H1 (cell line): ENCODE measurements at regions not wholly inside any gene's neighbourhood (a gene's known extent, or its start where the extent isn't known, plus 50 kb on each side); places are given as distances from the start of the nearest gene placed in this dataset.

Experiments used
- CTCF ChIA-PET: fragments of 300-600 bp; sonication (Branson Sonifier 250); formaldehyde crosslinking; loops from one replicate; lab custom pipeline; 2021; ENCODE audit not compliant: partially characterized antibody; lab: Charles Lee
- POLR2A ChIA-PET: fragments of 300-600 bp; sonication (Branson Sonifier 250); formaldehyde crosslinking; loops from one replicate; lab custom pipeline; 2021; ENCODE audit warnings: inconsistent platforms; ENCODE audit not compliant: partially characterized antibody; lab: Charles Lee
- DNase-seq, 2 experiments: peaks; one replicate each; pipeline versions ENCODE4 v3.0.0 to v3.0.0-alpha.2; 2010 to 2022; ENCODE audit warnings: low spot score in 2 of 2, low read depth in 1 of 2, mixed read lengths in 1 of 2
- FAIRE-seq: peaks from 2 replicates; lab custom pipeline; 2011; peaks lifted over from hg19 to GRCh38; lab: Jason Lieb, UNC
- H2AFZ ChIP-seq: 2 replicates; pipeline ENCODE4 v1.8.1; 2012; ENCODE audit warnings: low read length, inconsistent platforms
- H2AK5ac ChIP-seq: 2 replicates; pipeline ENCODE4 v1.6.1; 2013; ENCODE audit warnings: low read depth, low read length
- H2BK120ac ChIP-seq: replicated peaks from 2 replicates; pipeline ENCODE3; 2013; ENCODE audit warnings: low read depth, low read length, inconsistent platforms
- H2BK12ac ChIP-seq: 2 replicates; pipeline ENCODE4 v1.6.1; 2013; ENCODE audit warnings: low read depth, low read length
- H2BK15ac ChIP-seq: 2 replicates; pipeline ENCODE4 v1.6.1; 2013; ENCODE audit warnings: low read length
- H2BK20ac ChIP-seq: 2 replicates; pipeline ENCODE4 v1.6.1; 2013; ENCODE audit warnings: low read length
- H2BK5ac ChIP-seq: 2 replicates; pipeline ENCODE4 v1.6.1; 2013; ENCODE audit warnings: low read depth, low read length
- H3K14ac ChIP-seq: 2 replicates; pipeline ENCODE4 v1.6.1; 2013; ENCODE audit warnings: inconsistent platforms; ENCODE audit not compliant: insufficient read length
- H3K18ac ChIP-seq: 2 replicates; pipeline ENCODE4 v1.6.1; 2013; ENCODE audit warnings: low read length; ENCODE audit errors: extremely low read depth
- H3K23ac ChIP-seq: 2 replicates; pipeline ENCODE4 v1.6.1; 2013; ENCODE audit warnings: inconsistent platforms; ENCODE audit not compliant: insufficient read length
- H3K23me2 ChIP-seq: 2 replicates; pipeline ENCODE4 v1.6.1; 2013; ENCODE audit warnings: low read depth, low read length
- H3K27ac ChIP-seq: 2 replicates; pipeline ENCODE4 v1.6.1; 2011; ENCODE audit warnings: low read depth, low read length, inconsistent platforms
- H3K27me3 ChIP-seq, 4 experiments: replicated peaks in 1 of 4; 1 replicate in 1 of 4; 2 replicates in 3 of 4; pipeline versions ENCODE4 v1.6.1 to v1.8.1; 2011 to 2013; ENCODE audit warnings: low read length in 3 of 4, mild to moderate bottlenecking in 3 of 4, inconsistent platforms in 2 of 4, mixed read lengths in 2 of 4, moderate library complexity in 1 of 4; ENCODE audit not compliant: control insufficient read depth in 3 of 4, insufficient read depth in 3 of 4; ENCODE audit errors: extremely low read depth in 1 of 4
- H3K36me3 ChIP-seq, 4 experiments: 2 replicates each; pipeline versions ENCODE4 v1.6.1 to v1.8.1; 2011 to 2013; ENCODE audit warnings: mild to moderate bottlenecking in 4 of 4, low read length in 3 of 4, moderate library complexity in 2 of 4, control low read depth in 1 of 4, inconsistent platforms in 1 of 4; ENCODE audit not compliant: insufficient read depth in 4 of 4, control insufficient read depth in 2 of 4
- H3K4ac ChIP-seq: replicated peaks from 2 replicates; pipeline ENCODE3; 2013; ENCODE audit warnings: low read length, low read depth, mixed read lengths, inconsistent platforms; ENCODE audit not compliant: insufficient read length
- H3K4me1 ChIP-seq, 4 experiments: replicated peaks in 1 of 4; 1 replicate in 1 of 4; 2 replicates in 3 of 4; pipeline versions ENCODE4 v1.6.1 to v1.8.1; 2011 to 2013; ENCODE audit warnings: low read length in 3 of 4, inconsistent platforms in 2 of 4, mixed read lengths in 1 of 4; ENCODE audit not compliant: insufficient read depth in 4 of 4, control insufficient read depth in 3 of 4
- H3K4me2 ChIP-seq, 2 experiments: 2 replicates each; pipeline versions ENCODE4 v1.6.1 to v1.8.1; 2011 to 2013; ENCODE audit warnings: low read depth in 2 of 2, low read length in 2 of 2, control low read depth in 1 of 2, inconsistent platforms in 1 of 2, mild to moderate bottlenecking in 1 of 2; ENCODE audit not compliant: insufficient read depth in 1 of 2
- H3K4me3 ChIP-seq, 4 experiments: fragments of 200-600, 300-600 bp in 1 of 4; sonication (generic), shearing (Covaris generic), sonication (Bioruptor Twin) in 1 of 4; 2 replicates each; pipeline versions ENCODE4 v1.5.1 to v1.8.1; 2011 to 2016; ENCODE audit warnings: low read length in 4 of 4, low read depth in 3 of 4, control low read depth in 2 of 4, inconsistent platforms in 2 of 4, mild to moderate bottlenecking in 2 of 4, mixed read lengths in 1 of 4, moderate library complexity in 1 of 4; ENCODE audit not compliant: insufficient read depth in 2 of 4; ENCODE audit errors: extremely low read depth in 1 of 4
- H3K56ac ChIP-seq: replicated peaks from 2 replicates; pipeline ENCODE3; 2013; ENCODE audit warnings: low read depth, mild to moderate bottlenecking, mixed read lengths, low read length, inconsistent platforms; ENCODE audit not compliant: insufficient read length
- H3K79me1 ChIP-seq: 2 replicates; pipeline ENCODE4 v1.6.1; 2013; ENCODE audit warnings: low read depth, low read length, control low read depth
- H3K79me2 ChIP-seq, 2 experiments: 2 replicates each; pipeline versions ENCODE4 v1.6.1 to v1.8.1; 2012 to 2013; ENCODE audit warnings: low read length in 2 of 2, mild to moderate bottlenecking in 2 of 2, inconsistent platforms in 1 of 2; ENCODE audit not compliant: insufficient read depth in 2 of 2, control insufficient read depth in 1 of 2
- H3K9ac ChIP-seq, 4 experiments: replicated peaks in 1 of 4; 1 replicate in 1 of 4; 2 replicates in 3 of 4; pipeline versions ENCODE4 v1.6.1 to v1.8.1; 2011 to 2013; ENCODE audit warnings: low read depth in 3 of 4, low read length in 3 of 4, control low read depth in 2 of 4, mild to moderate bottlenecking in 2 of 4, moderate library complexity in 2 of 4, inconsistent platforms in 1 of 4; ENCODE audit errors: extremely low read depth in 1 of 4
- H3K9me3 ChIP-seq, 2 experiments: 2 replicates each; pipeline versions ENCODE4 v1.6.1 to v1.8.1; 2012 to 2013; ENCODE audit warnings: mild to moderate bottlenecking in 2 of 2, moderate library complexity in 2 of 2, control low read depth in 1 of 2, inconsistent platforms in 1 of 2, low read depth in 1 of 2, low read length in 1 of 2, mixed read lengths in 1 of 2; ENCODE audit not compliant: insufficient read depth in 2 of 2
- H4K20me1 ChIP-seq, 2 experiments: replicated peaks in 1 of 2; 2 replicates each; pipeline versions ENCODE3 to v1.8.1; 2011 to 2013; ENCODE audit warnings: inconsistent platforms in 2 of 2, low read length in 2 of 2, mild to moderate bottlenecking in 1 of 2; ENCODE audit not compliant: insufficient read depth in 2 of 2, control insufficient read depth in 1 of 2
- H4K5ac ChIP-seq: 2 replicates; pipeline ENCODE4 v1.6.1; 2013; ENCODE audit warnings: low read length, low read depth, mixed read lengths, inconsistent platforms; ENCODE audit not compliant: insufficient read length
- H4K8ac ChIP-seq: 2 replicates; pipeline ENCODE4 v1.8.0; 2013; ENCODE audit warnings: mild to moderate bottlenecking, moderate library complexity, low read length, inconsistent platforms; ENCODE audit not compliant: insufficient read depth; ENCODE audit errors: extremely low read depth
- H4K91ac ChIP-seq: replicated peaks from 2 replicates; pipeline ENCODE3; 2013; ENCODE audit warnings: low read length, mixed read lengths, inconsistent platforms; ENCODE audit not compliant: insufficient read length
- BCL11A ChIP-seq, 2 experiments: IDR thresholded peaks; one replicate each; pipeline ENCODE4 v1.6.1; 2011; ENCODE audit warnings: low read depth in 2 of 2, low read length in 2 of 2, mild to moderate bottlenecking in 2 of 2
- CREB1 ChIP-seq: IDR thresholded peaks from 2 replicates; pipeline ENCODE4 v1.6.1; 2012; ENCODE audit warnings: inconsistent platforms
- EZH2 ChIP-seq: fragments of 200-600 bp; sonication (generic); IDR thresholded peaks from 2 replicates; pipeline ENCODE4 v1.7.1; 2012; ENCODE audit warnings: low read depth, mild to moderate bottlenecking, moderate library complexity, low read length, inconsistent platforms; ENCODE audit not compliant: severe bottlenecking
- GABPA ChIP-seq: IDR thresholded peaks from 2 replicates; pipeline ENCODE4 v1.6.1; 2011; ENCODE audit warnings: mild to moderate bottlenecking, low read length, moderate library complexity, borderline replicate concordance; ENCODE audit not compliant: insufficient read depth
- PHF8 ChIP-seq: fragments of 200-600 bp; sonication (generic); conservative IDR thresholded peaks from 2 replicates; pipeline ENCODE4 v1.7.1; 2012; ENCODE audit warnings: low read depth, mild to moderate bottlenecking, inconsistent platforms, low read length, moderate library complexity
- POLR2AphosphoS5 ChIP-seq: IDR thresholded peaks from 2 replicates; pipeline ENCODE4 v1.6.1; 2011; ENCODE audit warnings: low read depth, low read length
- POU5F1 ChIP-seq: IDR thresholded peaks from 2 replicates; pipeline ENCODE4 v1.6.1; 2011; ENCODE audit warnings: low read depth, mild to moderate bottlenecking, low read length, moderate library complexity
- RBBP5 ChIP-seq: IDR thresholded peaks from 2 replicates; pipeline ENCODE4 v1.7.1; 2012; ENCODE audit warnings: low read depth, mild to moderate bottlenecking, inconsistent platforms, low read length, moderate library complexity, borderline replicate concordance
- SAP30 ChIP-seq: fragments of 300-600 bp; sonication (generic); IDR thresholded peaks from 2 replicates; pipeline ENCODE4 v1.7.1; 2012; ENCODE audit warnings: low read length, moderate library complexity, mild to moderate bottlenecking, inconsistent platforms; ENCODE audit not compliant: insufficient read depth, insufficient replicate concordance
- SIN3A ChIP-seq, 2 experiments: IDR thresholded peaks in 1 of 2; conservative IDR thresholded peaks in 1 of 2; 2 replicates each; pipeline ENCODE4 v1.6.1; 2011 to 2012; ENCODE audit warnings: low read length in 2 of 2, improper control_type of control experiment in 1 of 2, low read depth in 1 of 2, mild to moderate bottlenecking in 1 of 2
- SIRT6 ChIP-seq: IDR thresholded peaks from one replicate; pipeline ENCODE4 v1.7.1; 2012; ENCODE audit warnings: low read length, inconsistent platforms
- ZNF274 ChIP-seq: IDR thresholded peaks from 2 replicates; pipeline ENCODE4 v1.7.0; 2012; ENCODE audit warnings: low read length, borderline replicate concordance; ENCODE audit errors: extremely low read depth
- WGBS, 2 experiments: shearing (Covaris generic) in 1 of 2; methylation state at CpG; one replicate each; pipeline versions ENCODE4 v1.1.6 to v1.1.7; 2013 to 2015; ENCODE audit warnings: low lambda C conversion rate in 2 of 2, mixed read lengths in 2 of 2, inconsistent platforms in 1 of 2, low coverage in 1 of 2, missing lambda C conversion rate in 1 of 2; ENCODE audit not compliant: insufficient replicate concordance in 2 of 2, insufficient coverage in 1 of 2, insufficient read length in 1 of 2; ENCODE audit errors: extremely low coverage in 1 of 2, missing lambda C conversion rate in 1 of 2; 5-methylcytosine and 5-hydroxymethylcytosine counted together

DNA sequence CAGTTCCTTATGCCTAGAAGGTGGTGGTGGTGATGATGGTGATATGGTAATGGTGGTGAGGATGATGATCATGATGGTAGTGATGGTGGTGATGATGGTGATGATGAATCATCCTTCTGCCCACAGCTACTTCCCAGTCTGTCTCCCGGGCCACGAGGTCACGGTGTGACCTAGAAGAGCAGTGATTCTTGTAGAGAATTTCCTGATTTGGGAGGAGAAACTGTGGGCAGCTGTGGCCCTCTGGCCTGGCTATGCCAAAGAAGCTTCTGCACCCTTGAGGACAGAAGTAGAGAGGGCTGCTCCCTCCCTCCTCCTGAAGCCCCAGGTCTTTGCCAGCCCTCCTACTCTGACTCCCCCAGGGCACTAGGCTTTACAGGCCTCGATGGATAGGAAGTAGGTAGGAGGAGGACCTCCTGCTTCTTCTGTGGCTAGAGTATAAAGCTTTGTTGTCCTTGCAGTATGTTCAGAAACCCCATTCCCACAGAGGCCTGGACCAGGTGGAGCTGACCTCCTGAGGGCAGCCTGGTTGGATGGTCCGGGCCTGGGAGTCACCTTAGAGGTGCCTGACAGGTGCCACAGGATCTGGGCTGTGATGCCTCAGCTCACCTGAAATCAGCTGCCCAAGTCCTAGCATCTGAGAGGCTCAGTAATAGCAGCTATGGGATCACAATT lies 57.9 kb upstream of the EPAS1 start:
- CTCF ChIA-PET = interaction anchor here (0.7 to 1.5 kb wide), 3 partner anchors 10 to 55 kb away, joined by 3 to 5 read pairs (median 3); no protein-coding TSS in a partner anchor
- H2BK15ac ChIP-seq = no peak overlapping the region

More for the DNA sequence above, 57.9 kb upstream of the EPAS1 start:
- no peak for TF ChIP-seq SIRT6
- no peak for TF ChIP-seq CREB1
- no peak for TF ChIP-seq GABPA
- TF ChIP-seq RBBP5 = no peak
- no peak for TF ChIP-seq SAP30
- TF ChIP-seq SIN3A (conservative IDR thresholded peaks at IDR 0.05 in 1 of 2, IDR thresholded peaks at IDR 0.05 in 1 of 2; ENCODE audit: low read depth in 1 of 2, low read length in 2 of 2) = no peak
- no peak for TF ChIP-seq ZNF274
- no peak for TF ChIP-seq EZH2
- TF ChIP-seq POU5F1 = no peak
- TF ChIP-seq BCL11A (IDR thresholded peaks at IDR 0.05; ENCODE audit: low read depth in 2 of 2, low read length in 2 of 2) = no peak
- TF ChIP-seq POLR2AphosphoS5 = no peak
- no peak for TF ChIP-seq PHF8
- TF ChIP-seq, all 59 proteins: peak for 0
- DNase-seq (no peak), FAIRE-seq (no peak)
- 88% methylated on average over 5 of the region's 5 CpGs; no CpG with 5 or more reads in 1 of the 2 experiments for WGBS, 2 experiments
- no peaks in the 10 kb centered on the region for H3K79me1 ChIP-seq
- H3K4ac ChIP-seq = no peak overlapping the region
- H3K23ac ChIP-seq = no peak overlapping the region
- H3K27me3 ChIP-seq = no peaks in the 10 kb centered on the region
- no peak overlapping the region for H3K9ac ChIP-seq
- no peaks in the 10 kb centered on the region for H3K79me2 ChIP-seq
- no peaks in the 10 kb centered on the region for H4K20me1 ChIP-seq
- H3K4me3 ChIP-seq = no peak overlapping the region
- H3K4me2 ChIP-seq = no peak overlapping the region
- H4K91ac ChIP-seq = no peak overlapping the region
- H2AFZ ChIP-seq = no peak overlapping the region
- no peak overlapping the region for H3K27ac ChIP-seq
- no peaks in the 10 kb centered on the region for H3K36me3 ChIP-seq
- no peaks in the 10 kb centered on the region; the same call in 1 of the 2 replicates for H3K23me2 ChIP-seq
- no peaks in the 10 kb centered on the region for H3K4me1 ChIP-seq
- H3K56ac ChIP-seq = no peak overlapping the region
- H2BK12ac ChIP-seq = no peak overlapping the region
- no peak overlapping the region for H2BK5ac ChIP-seq
- H3K18ac ChIP-seq = no peak overlapping the region
- no peak overlapping the region for H3K14ac ChIP-seq
- H4K8ac ChIP-seq = no peak overlapping the region
- H3K9me3 ChIP-seq = no peaks in the 10 kb centered on the region
- H4K5ac ChIP-seq = no peak overlapping the region
- H2BK20ac ChIP-seq = no peak overlapping the region
- no peak overlapping the region for H2BK120ac ChIP-seq
- POLR2A ChIA-PET = interaction anchor here (0.8 kb wide), 1 partner anchor 8 kb away, joined by 3 read pairs; no protein-coding TSS in a partner anchor
- H2AK5ac ChIP-seq = no peak overlapping the region
